PC-3 (cell line): ENCODE measurements at regions not wholly inside any gene's neighbourhood (a gene's known extent, or its start where the extent isn't known, plus 50 kb on each side); places are given as distances from the start of the nearest gene placed in this dataset.

Source experiments
- EZH2 ChIP-seq: fragments of 300-600 bp; sonication (generic); IDR thresholded peaks from one replicate; pipeline ENCODE4 v1.6.1; 2017; ENCODE audit warnings: antibody characterized with exemption, mild to moderate bottlenecking, low read length; ENCODE audit not compliant: unreplicated experiment
- TF ChIP-seq, protein P1 (sequence below): fragments of 300-600 bp; sonication (generic); conservative IDR thresholded peaks from 2 replicates; pipeline ENCODE4 v1.5.1; 2017; ENCODE audit warnings: antibody characterized with exemption, low read depth, mild to moderate bottlenecking, low read length

DNA sequence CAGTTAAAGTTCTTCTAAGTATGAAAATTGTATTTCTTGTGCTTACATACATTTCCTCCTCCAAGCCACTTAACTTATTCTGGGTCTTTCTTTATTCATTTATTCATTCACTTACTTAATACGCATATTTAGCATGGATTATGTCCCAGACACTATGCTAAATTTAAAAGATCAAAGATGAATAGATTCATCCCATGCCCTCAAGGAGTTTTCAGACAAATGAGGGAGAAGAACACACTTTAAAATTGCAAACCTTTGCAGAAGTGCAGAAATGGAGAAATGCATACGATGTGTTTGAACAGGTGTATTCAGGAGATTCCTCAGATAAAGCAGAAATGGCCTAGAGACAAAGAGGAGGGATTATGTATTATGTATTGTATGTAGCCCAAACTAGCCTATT is 298.7 kb upstream of the SOX11 start:
- TF ChIP-seq, protein P1, sequence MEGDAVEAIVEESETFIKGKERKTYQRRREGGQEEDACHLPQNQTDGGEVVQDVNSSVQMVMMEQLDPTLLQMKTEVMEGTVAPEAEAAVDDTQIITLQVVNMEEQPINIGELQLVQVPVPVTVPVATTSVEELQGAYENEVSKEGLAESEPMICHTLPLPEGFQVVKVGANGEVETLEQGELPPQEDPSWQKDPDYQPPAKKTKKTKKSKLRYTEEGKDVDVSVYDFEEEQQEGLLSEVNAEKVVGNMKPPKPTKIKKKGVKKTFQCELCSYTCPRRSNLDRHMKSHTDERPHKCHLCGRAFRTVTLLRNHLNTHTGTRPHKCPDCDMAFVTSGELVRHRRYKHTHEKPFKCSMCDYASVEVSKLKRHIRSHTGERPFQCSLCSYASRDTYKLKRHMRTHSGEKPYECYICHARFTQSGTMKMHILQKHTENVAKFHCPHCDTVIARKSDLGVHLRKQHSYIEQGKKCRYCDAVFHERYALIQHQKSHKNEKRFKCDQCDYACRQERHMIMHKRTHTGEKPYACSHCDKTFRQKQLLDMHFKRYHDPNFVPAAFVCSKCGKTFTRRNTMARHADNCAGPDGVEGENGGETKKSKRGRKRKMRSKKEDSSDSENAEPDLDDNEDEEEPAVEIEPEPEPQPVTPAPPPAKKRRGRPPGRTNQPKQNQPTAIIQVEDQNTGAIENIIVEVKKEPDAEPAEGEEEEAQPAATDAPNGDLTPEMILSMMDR: no peak
- TF ChIP-seq EZH2: no peak
